CD4-positive, alpha-beta memory T cell (primary cell): ENCODE measurements at regions not wholly inside any gene's neighbourhood (a gene's known extent, or its start where the extent isn't known, plus 50 kb on each side); places are given as distances from the start of the nearest gene placed in this dataset.
A peak's percentile ranks its signal among the peaks of the same experiment; 100 is the strongest.

Experiments used
- CTCF ChIA-PET: fragments of 350-600 bp; sonication (Branson Sonifier 250); formaldehyde crosslinking; loops from one replicate; lab custom pipeline; 2021; ENCODE audit warnings: inconsistent platforms; ENCODE audit not compliant: partially characterized antibody; lab: Charles Lee
- POLR2A ChIA-PET: fragments of 350-600 bp; sonication (Branson Sonifier 250); formaldehyde crosslinking; loops from one replicate; lab custom pipeline; 2021; ENCODE audit not compliant: partially characterized antibody; lab: Charles Lee
- DNase-seq, 5 donors: peaks; one replicate each; pipeline versions ENCODE4 v3.0.0 to v3.0.0-alpha.2; 2020 to 2022; ENCODE audit warnings: mixed read lengths in 1 of 5
- H3K27ac ChIP-seq: one replicate; pipeline ENCODE4 v1.7.0; 2013; ENCODE audit warnings: low read depth, low read length
- H3K27me3 ChIP-seq: 2 replicates; pipeline ENCODE4 v1.7.0; 2013; ENCODE audit warnings: mild to moderate bottlenecking, low read length, moderate library complexity; ENCODE audit not compliant: insufficient read depth
- H3K36me3 ChIP-seq: 2 replicates; pipeline ENCODE4 v1.7.0; 2013; ENCODE audit warnings: mild to moderate bottlenecking, low read length, moderate library complexity; ENCODE audit not compliant: insufficient read depth
- H3K4me1 ChIP-seq: 2 replicates; pipeline ENCODE4 v1.7.0; 2013; ENCODE audit warnings: mild to moderate bottlenecking, low read length, moderate library complexity; ENCODE audit not compliant: insufficient read depth
- H3K4me3 ChIP-seq, 2 donors: one replicate each; pipeline ENCODE4 v1.7.0; 2013; ENCODE audit warnings: low read length in 2 of 2, mild to moderate bottlenecking in 1 of 2
- H3K9me3 ChIP-seq, 2 donors: one replicate each; pipeline ENCODE4 v1.7.0; 2013; ENCODE audit warnings: low read length in 2 of 2, control low read depth in 1 of 2; ENCODE audit not compliant: control insufficient read depth in 1 of 2
- H3K27ac Mint-ChIP-seq, 7 donors: one replicate each; pipeline ENCODE4 v1.8.0; 2020 to 2021; ENCODE audit warnings: mixed read lengths in 7 of 7, mild to moderate bottlenecking in 6 of 7, inconsistent platforms in 3 of 7, moderate library complexity in 3 of 7
- H3K27me3 Mint-ChIP-seq, 2 donors: one replicate each; pipeline ENCODE4 v1.8.0; 2020 to 2021; ENCODE audit warnings: mixed read lengths in 2 of 2
- H3K36me3 Mint-ChIP-seq, 2 donors: one replicate each; pipeline ENCODE4 v1.8.0; 2020 to 2021; ENCODE audit warnings: mixed read lengths in 2 of 2, inconsistent platforms in 1 of 2, mild to moderate bottlenecking in 1 of 2
- H3K4me1 Mint-ChIP-seq, 4 donors: one replicate each; pipeline ENCODE4 v1.8.0; 2020 to 2021; ENCODE audit warnings: mixed read lengths in 4 of 4, mild to moderate bottlenecking in 1 of 4
- H3K4me3 Mint-ChIP-seq, 8 donors: one replicate each; pipeline ENCODE4 v1.8.0; 2020 to 2021; ENCODE audit warnings: mixed read lengths in 8 of 8, mild to moderate bottlenecking in 7 of 8, moderate library complexity in 6 of 8, inconsistent platforms in 3 of 8
- H3K9me3 Mint-ChIP-seq, 8 donors: one replicate each; pipeline ENCODE4 v1.8.0; 2020 to 2021; ENCODE audit warnings: mixed read lengths in 8 of 8, mild to moderate bottlenecking in 5 of 8, inconsistent platforms in 3 of 8, moderate library complexity in 1 of 8
- intact Hi-C: fragments of 100-400 bp; cut with micrococcal nuclease; formaldehyde crosslinking; loops from one replicate; pipeline ENCODE4 v1.15.1; 2023

DNA sequence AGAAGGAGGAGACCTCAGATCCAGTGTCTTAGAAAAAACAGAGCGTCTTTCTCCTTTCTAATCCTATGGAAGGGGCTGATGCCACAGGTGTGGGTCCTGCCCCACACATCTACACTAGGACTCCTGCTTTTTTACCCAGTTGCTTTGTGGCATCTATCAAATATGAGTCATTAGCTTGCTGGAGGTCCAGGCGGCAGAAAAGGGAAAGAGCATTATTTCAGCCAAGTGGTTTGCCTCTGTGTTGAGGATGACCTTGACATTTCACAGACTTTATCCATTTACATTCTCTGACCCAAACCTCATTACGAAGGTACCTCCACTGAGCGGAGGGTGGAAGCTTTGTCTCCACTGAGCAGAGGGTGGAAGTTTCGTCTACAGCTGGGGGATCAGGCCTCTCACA lies 308.4 kb upstream of the KLF6 start:
- CTCF ChIA-PET, result interaction anchor here (1.0 kb wide), 1 partner anchor 10 kb away, joined by 3 read pairs; no protein-coding TSS in a partner anchor

GRCh38 chr10:4088354-4089066 lies 303.5 kb upstream of the KLF6 start:
- H3K4me3 Mint-ChIP-seq, result no peak overlapping the region
- no peak overlapping the region for H3K4me3 ChIP-seq
- peaks cover 1% of the 10 kb centered on the region for H3K4me1 ChIP-seq
- H3K36me3 ChIP-seq, result no peaks in the 10 kb centered on the region
- intact Hi-C loops, result no loop called here
- no peak for DNase-seq
- H3K9me3 ChIP-seq, result no peaks in the 10 kb centered on the region
- H3K27ac Mint-ChIP-seq, result no peak overlapping the region
- H3K27ac ChIP-seq, result no peak overlapping the region
- H3K9me3 Mint-ChIP-seq, result no peaks in the 10 kb centered on the region
- H3K27me3 ChIP-seq, result no peaks in the 10 kb centered on the region
- ChIA-PET CTCF (no interaction called here), POLR2A (interaction anchor here (1.0 kb wide), 1 partner anchor 303 kb away, joined by 3 read pairs; the partner anchor contains the start of gene KLF6)
- H3K36me3 Mint-ChIP-seq, result no peaks in the 10 kb centered on the region
- peaks cover 2 to 5% (median 4%) of the 10 kb centered on the region in 4 donors for H3K4me1 Mint-ChIP-seq
- H3K27me3 Mint-ChIP-seq, result no peaks in the 10 kb centered on the region

More for the DNA sequence above, 308.4 kb upstream of the KLF6 start:
- H3K27me3 ChIP-seq, result no peaks in the 10 kb centered on the region
- H3K9me3 ChIP-seq, result no peaks in the 10 kb centered on the region
- H3K36me3 ChIP-seq, result no peaks in the 10 kb centered on the region
- H3K4me3 ChIP-seq, result no peak overlapping the region
- H3K4me3 Mint-ChIP-seq, result no peak overlapping the region
- no peak overlapping the region for H3K27ac Mint-ChIP-seq
- peaks cover 0 to 1% (median 0%) of the 10 kb centered on the region in 4 donors for H3K4me1 Mint-ChIP-seq
- no peak overlapping the region for H3K27ac ChIP-seq
- H3K27me3 Mint-ChIP-seq, result no peaks in the 10 kb centered on the region
- intact Hi-C loops, result no loop called here
- no peaks in the 10 kb centered on the region for H3K4me1 ChIP-seq
- no peaks in the 10 kb centered on the region for H3K9me3 Mint-ChIP-seq
- no peaks in the 10 kb centered on the region for H3K36me3 Mint-ChIP-seq
- no peak for DNase-seq
- POLR2A ChIA-PET, result interaction anchor here (1.5 kb wide), 1 partner anchor 10 kb away, joined by 3 read pairs; no protein-coding TSS in a partner anchor

GRCh38 chr10:4086131-4086898 lies 301.3 kb upstream of the KLF6 start:
- intact Hi-C loops, result no loop called here
- Mint-ChIP-seq H3K27ac (peak overlapping the region in 1 of 7 donors; percentile 49), H3K9me3 (no peaks in the 10 kb centered on the region), H3K36me3 (no peaks in the 10 kb centered on the region), H3K4me1 (peaks cover 16 to 22% (median 20%) of the 10 kb centered on the region in 4 donors), H3K4me3 (no peak overlapping the region), H3K27me3 (no peaks in the 10 kb centered on the region)
- Histone ChIP-seq H3K4me1 (peaks cover 20% of the 10 kb centered on the region), H3K36me3 (no peaks in the 10 kb centered on the region), H3K27ac (no peak overlapping the region), H3K27me3 (no peaks in the 10 kb centered on the region), H3K4me3 (no peak overlapping the region), H3K9me3 (no peaks in the 10 kb centered on the region)
- POLR2A ChIA-PET, result no interaction called here
- no peak for DNase-seq
- CTCF ChIA-PET, result no interaction called here

- H3K27me3 Mint-ChIP-seq, result no peaks in the 10 kb centered on the region
- H3K9me3 Mint-ChIP-seq, result no peaks in the 10 kb centered on the region
- H3K4me3 Mint-ChIP-seq, result no peak overlapping the region
- no peak overlapping the region for H3K27ac ChIP-seq
- POLR2A ChIA-PET, result interaction anchor here (1.1 to 4.6 kb wide), 5 partner anchors 9 to 300 kb away, joined by 3 to 26 read pairs (median 6); partner anchors contain the start of gene KLF6
- no peak overlapping the region for H3K4me3 ChIP-seq
- H3K4me1 ChIP-seq, result peaks cover 44% of the 10 kb centered on the region
- H3K36me3 Mint-ChIP-seq, result no peaks in the 10 kb centered on the region
- H3K27ac Mint-ChIP-seq, result peak overlapping the region in 6 of 7 donors; percentile 14 to 76 (median 64)
- H3K4me1 Mint-ChIP-seq, result peaks cover 35 to 46% (median 42%) of the 10 kb centered on the region in 4 donors
- H3K27me3 ChIP-seq, result no peaks in the 10 kb centered on the region
- H3K9me3 ChIP-seq, result no peaks in the 10 kb centered on the region
- H3K36me3 ChIP-seq, result no peaks in the 10 kb centered on the region
- no peak for DNase-seq
- CTCF ChIA-PET, result interaction anchor here (1.4 kb wide), 1 partner anchor 9 kb away, joined by 3 read pairs; no protein-coding TSS in a partner anchor
- intact Hi-C loops, result loop anchor here (5.0 kb wide), 1 partner anchor 49 kb away; no protein-coding TSS in a partner anchor
Observed at GRCh38 chr10:4083509-4084003, 298.5 kb upstream of the KLF6 start.

- POLR2A ChIA-PET, result interaction anchor here (1.1 to 4.6 kb wide), 7 partner anchors 8 to 299 kb away, joined by 3 to 26 read pairs (median 6); partner anchors contain the start of gene KLF6
- Histone ChIP-seq H3K9me3 (no peaks in the 10 kb centered on the region), H3K36me3 (no peaks in the 10 kb centered on the region), H3K27me3 (no peaks in the 10 kb centered on the region), H3K4me3 (no peak overlapping the region), H3K27ac (no peak overlapping the region), H3K4me1 (peaks cover 50% of the 10 kb centered on the region)
- Mint-ChIP-seq H3K27ac (peak overlapping the region in 5 of 7 donors; percentile 32 to 76 (median 51)), H3K4me1 (peaks cover 35 to 47% (median 43%) of the 10 kb centered on the region in 4 donors), H3K9me3 (no peaks in the 10 kb centered on the region), H3K36me3 (no peaks in the 10 kb centered on the region), H3K4me3 (peak overlapping the region in 1 of 8 donors; percentile 18), H3K27me3 (no peaks in the 10 kb centered on the region)
- DNase-seq, result no peak
- CTCF ChIA-PET, result no interaction called here
- intact Hi-C loops, result loop anchor here (5.0 kb wide), 1 partner anchor 49 kb away; no protein-coding TSS in a partner anchor
Observed at GRCh38 chr10:4082861-4083260, 297.9 kb upstream of the KLF6 start.

GRCh38 chr10:4081685-4082111 lies 296.7 kb upstream of the KLF6 start:
- no peaks in the 10 kb centered on the region for H3K36me3 Mint-ChIP-seq
- H3K4me1 ChIP-seq, result peaks cover 61% of the 10 kb centered on the region
- DNase-seq, result no peak
- no peaks in the 10 kb centered on the region for H3K9me3 Mint-ChIP-seq
- no peak overlapping the region for H3K27ac ChIP-seq
- intact Hi-C loops, result loop anchor here (5.0 kb wide), 1 partner anchor 51 kb away; no protein-coding TSS in a partner anchor
- H3K9me3 ChIP-seq, result no peaks in the 10 kb centered on the region
- no peak overlapping the region for H3K4me3 ChIP-seq
- ChIA-PET POLR2A (interaction anchor here (0.8 to 4.6 kb wide), 4 partner anchors 9 to 296 kb away, joined by 3 to 26 read pairs (median 4); partner anchors contain the start of gene KLF6), CTCF (interaction anchor here (0.7 kb wide), 1 partner anchor 484 kb away, joined by 3 read pairs; no protein-coding TSS in a partner anchor)
- H3K36me3 ChIP-seq, result no peaks in the 10 kb centered on the region
- no peaks in the 10 kb centered on the region for H3K27me3 ChIP-seq
- peak overlapping the region in 7 of 8 donors; percentile 0 to 68 (median 41) for H3K4me3 Mint-ChIP-seq
- H3K27me3 Mint-ChIP-seq, result no peaks in the 10 kb centered on the region
- H3K4me1 Mint-ChIP-seq, result peaks cover 42 to 59% (median 52%) of the 10 kb centered on the region in 4 donors
- H3K27ac Mint-ChIP-seq, result peak overlapping the region; percentile 69 to 90 (median 88)
